GM23338 (cell line): ENCODE measurements at regions not wholly inside any gene's neighbourhood (a gene's known extent, or its start where the extent isn't known, plus 50 kb on each side); places are given as distances from the start of the nearest gene placed in this dataset.

Source experiments
- ATAC-seq: fragments of 200-7000 bp; cut with Tn5 transposase; 3 replicates; pipeline ENCODE4 v1.9.1; 2020
- DNase-seq: peaks from one replicate; pipeline ENCODE4 v3.0.0-alpha.2; 2015; ENCODE audit warnings: low spot score
- H2AFZ ChIP-seq: fragments of 200-600 bp; sonication (generic); 2 replicates; pipeline ENCODE4 v1.8.0; 2016; ENCODE audit warnings: antibody characterized with exemption, mild to moderate bottlenecking, moderate library complexity
- H3F3A ChIP-seq: fragments of 200-600 bp; sonication (generic); replicated peaks from 2 replicates; pipeline ENCODE4 v1.8.0; 2017; ENCODE audit warnings: antibody characterized with exemption, mixed run types, low read depth
- H3K27ac ChIP-seq: fragments of 200-600 bp; sonication (generic); 2 replicates; pipeline ENCODE4 v1.6.1; 2016; ENCODE audit warnings: low read depth
- H3K27me3 ChIP-seq: fragments of 200-600 bp; sonication (generic); 2 replicates; pipeline ENCODE4 v1.8.0; 2016; ENCODE audit warnings: mild to moderate bottlenecking, mixed run types, moderate library complexity; ENCODE audit not compliant: insufficient read depth
- H3K36me3 ChIP-seq: fragments of 200-600 bp; sonication (generic); 2 replicates; pipeline ENCODE4 v1.8.0; 2016; ENCODE audit warnings: mild to moderate bottlenecking; ENCODE audit not compliant: insufficient read depth
- H3K4me1 ChIP-seq: fragments of 200-600 bp; sonication (generic); 2 replicates; pipeline ENCODE4 v1.8.0; 2016; ENCODE audit warnings: mild to moderate bottlenecking, moderate library complexity; ENCODE audit not compliant: insufficient read depth
- H3K4me2 ChIP-seq: fragments of 200-600 bp; sonication (generic); 2 replicates; pipeline ENCODE4 v1.7.1; 2017; ENCODE audit warnings: mixed run types
- H3K4me3 ChIP-seq: fragments of 200-600 bp; sonication (generic); 2 replicates; pipeline ENCODE4 v1.6.1; 2016; ENCODE audit warnings: mixed run types
- H3K79me2 ChIP-seq: fragments of 200-600 bp; sonication (generic); replicated peaks from 2 replicates; pipeline ENCODE4 v1.8.0; 2017; ENCODE audit warnings: mild to moderate bottlenecking; ENCODE audit not compliant: insufficient read depth
- H3K9me2 ChIP-seq: fragments of 200-600 bp; sonication (generic); 2 replicates; pipeline ENCODE4 v1.8.0; 2017; ENCODE audit not compliant: insufficient read depth
- H4K20me1 ChIP-seq: fragments of 200-600 bp; sonication (generic); replicated peaks from 2 replicates; pipeline ENCODE4 v1.8.0; 2017; ENCODE audit warnings: mild to moderate bottlenecking; ENCODE audit not compliant: insufficient read depth
- H3K27ac Mint-ChIP-seq: 2 replicates; pipeline ENCODE4 v1.8.0; 2020; ENCODE audit warnings: inconsistent platforms, mild to moderate bottlenecking, moderate library complexity, mixed read lengths
- H3K27me3 Mint-ChIP-seq: 3 replicates; pipeline ENCODE4 v1.8.0; 2022; ENCODE audit warnings: low read depth, mild to moderate bottlenecking, moderate library complexity, mixed read lengths, inconsistent platforms; ENCODE audit not compliant: insufficient read depth, poor library complexity
- H3K36me3 Mint-ChIP-seq: 3 replicates; pipeline ENCODE4 v1.8.0; 2021; ENCODE audit warnings: low read depth, mild to moderate bottlenecking, inconsistent platforms, moderate library complexity, mixed read lengths
- H3K4me1 Mint-ChIP-seq: 3 replicates; pipeline ENCODE4 v1.8.0; 2020; ENCODE audit warnings: mild to moderate bottlenecking, inconsistent platforms, mixed read lengths
- H3K4me3 Mint-ChIP-seq: 3 replicates; pipeline ENCODE4 v1.8.0; 2021; ENCODE audit warnings: moderate library complexity, mild to moderate bottlenecking, inconsistent platforms, mixed read lengths
- H3K9me3 Mint-ChIP-seq: 3 replicates; pipeline ENCODE4 v1.8.0; 2020; ENCODE audit warnings: moderate library complexity, mild to moderate bottlenecking, inconsistent platforms, mixed read lengths
- CREB1 ChIP-seq: fragments of 250-450 bp; sonication (Bioruptor Pico); IDR thresholded peaks from 2 replicates; pipeline ENCODE4 v1.5.0; 2020; ENCODE audit warnings: low read depth, mild to moderate bottlenecking, moderate library complexity
- EZH2 ChIP-seq: fragments of 200-600 bp; sonication (generic); IDR thresholded peaks from one replicate; pipeline ENCODE4 v1.8.0; 2017; ENCODE audit warnings: antibody characterized with exemption, mild to moderate bottlenecking, low read depth; ENCODE audit not compliant: unreplicated experiment
- EZH2phosphoT487 ChIP-seq: fragments of 200-600 bp; sonication (generic); IDR thresholded peaks from one replicate; pipeline ENCODE4 v1.8.1; 2018; ENCODE audit warnings: antibody characterized with exemption; ENCODE audit not compliant: unreplicated experiment
- JUNB ChIP-seq: IDR thresholded peaks from one replicate; pipeline ENCODE4 v1.6.1; 2016; ENCODE audit warnings: antibody characterized with exemption; ENCODE audit not compliant: unreplicated experiment
- POLR2AphosphoS5 ChIP-seq: IDR thresholded peaks from 2 replicates; pipeline ENCODE4 v1.6.1; 2016; ENCODE audit warnings: antibody characterized with exemption, low read depth
- STAT1 ChIP-seq: IDR thresholded peaks from one replicate; pipeline ENCODE4 v1.6.1; 2016; ENCODE audit warnings: antibody characterized with exemption; ENCODE audit not compliant: unreplicated experiment
- ZNF114 ChIP-seq: fragments of 250-450 bp; sonication (Bioruptor Pico); IDR thresholded peaks from 2 replicates; pipeline ENCODE4 v1.5.0; 2020; ENCODE audit warnings: mild to moderate bottlenecking, moderate library complexity
- ZNF331 ChIP-seq: fragments of 250-450 bp; sonication (Bioruptor Pico); IDR thresholded peaks from 2 replicates; pipeline ENCODE4 v1.5.0; 2020; ENCODE audit warnings: low read depth, mild to moderate bottlenecking, moderate library complexity
- TF ChIP-seq, protein P1 (sequence below): fragments of 250-450 bp; sonication (Bioruptor Pico); IDR thresholded peaks from 2 replicates; pipeline ENCODE4 v1.5.0; 2020; ENCODE audit warnings: mild to moderate bottlenecking, moderate library complexity
- TF ChIP-seq, protein P2 (sequence below): IDR thresholded peaks from 2 replicates; pipeline ENCODE4 v1.6.1; 2016; ENCODE audit warnings: antibody characterized with exemption
- TF ChIP-seq, protein P3 (sequence below), 2 experiments: fragments of 200-600 bp in 1 of 2; sonication (generic) in 1 of 2; conservative IDR thresholded peaks; 2 replicates each; pipeline versions ENCODE4 v1.5.1 to v1.6.1; 2016 to 2017; ENCODE audit warnings: antibody characterized with exemption in 2 of 2, low read depth in 2 of 2, mild to moderate bottlenecking in 2 of 2, moderate library complexity in 1 of 2

DNA sequence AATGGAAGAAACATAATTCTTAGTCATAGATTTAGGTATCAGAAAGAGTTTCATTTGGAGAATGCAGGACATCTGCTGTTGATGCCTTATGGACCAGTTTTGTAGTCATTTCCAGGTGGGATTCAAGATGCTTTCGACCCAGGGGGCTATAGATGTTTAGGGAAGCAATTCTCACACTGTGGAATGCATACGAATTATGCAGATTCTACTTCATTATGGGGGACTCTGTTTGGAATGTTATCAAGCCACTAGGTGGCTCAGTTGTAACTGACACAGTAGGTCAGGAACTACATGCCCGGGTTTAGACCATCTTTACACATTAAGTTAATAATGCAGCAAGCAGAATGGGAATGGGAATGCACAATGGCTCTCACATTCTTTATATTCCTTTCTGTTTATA, 1359.8 kb downstream of the ZPLD1 start:
- no peaks in the 10 kb centered on the region for H3K79me2 ChIP-seq

DNA sequence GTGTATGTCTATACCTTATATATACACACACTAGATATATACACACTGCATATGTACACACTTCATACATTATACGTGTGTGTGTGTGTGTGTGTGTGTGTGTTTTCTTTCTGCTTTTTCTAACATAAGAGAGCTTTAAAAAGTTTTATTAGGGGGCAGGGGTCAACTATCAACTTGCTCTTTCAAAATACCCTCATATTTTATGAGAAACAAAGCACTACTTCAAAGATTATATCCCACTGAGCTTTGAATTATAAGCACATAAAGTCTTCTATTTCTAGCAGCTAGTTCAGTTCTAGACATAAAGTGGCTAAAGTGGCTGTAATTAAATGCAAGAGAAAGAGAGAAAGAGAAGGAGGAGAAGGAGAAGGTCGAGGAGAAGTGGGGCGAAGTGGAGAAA, 1361.3 kb downstream of the ZPLD1 start:
- H3K27ac Mint-ChIP-seq, result no peak overlapping the region
- Histone ChIP-seq H4K20me1 (no peaks in the 10 kb centered on the region), H3K79me2 (no peaks in the 10 kb centered on the region), H3K4me1 (peaks cover 12% of the 10 kb centered on the region; the same call in 1 of the 2 replicates), H3K27ac (no peak overlapping the region), H3K27me3 (no peaks in the 10 kb centered on the region), H3K4me2 (no peak overlapping the region), H3K36me3 (no peaks in the 10 kb centered on the region), H3K4me3 (no peak overlapping the region), H2AFZ (no peak overlapping the region), H3F3A (no peaks in the 10 kb centered on the region), H3K9me2 (no peaks in the 10 kb centered on the region)
- H3K4me3 Mint-ChIP-seq, result no peak overlapping the region
- no peaks in the 10 kb centered on the region for H3K9me3 Mint-ChIP-seq
- peaks cover 1% of the 10 kb centered on the region for H3K27me3 Mint-ChIP-seq
- peaks cover 9% of the 10 kb centered on the region for H3K4me1 Mint-ChIP-seq
- DNase-seq (no peak), ATAC-seq (no peak)
- H3K36me3 Mint-ChIP-seq, result no peaks in the 10 kb centered on the region
- no peak for TF ChIP-seq CREB1 (CRISPR knock-in tag)
- TF ChIP-seq ZNF114 (CRISPR knock-in tag), result no peak
- TF ChIP-seq POLR2AphosphoS5, result no peak
- TF ChIP-seq, protein P1, sequence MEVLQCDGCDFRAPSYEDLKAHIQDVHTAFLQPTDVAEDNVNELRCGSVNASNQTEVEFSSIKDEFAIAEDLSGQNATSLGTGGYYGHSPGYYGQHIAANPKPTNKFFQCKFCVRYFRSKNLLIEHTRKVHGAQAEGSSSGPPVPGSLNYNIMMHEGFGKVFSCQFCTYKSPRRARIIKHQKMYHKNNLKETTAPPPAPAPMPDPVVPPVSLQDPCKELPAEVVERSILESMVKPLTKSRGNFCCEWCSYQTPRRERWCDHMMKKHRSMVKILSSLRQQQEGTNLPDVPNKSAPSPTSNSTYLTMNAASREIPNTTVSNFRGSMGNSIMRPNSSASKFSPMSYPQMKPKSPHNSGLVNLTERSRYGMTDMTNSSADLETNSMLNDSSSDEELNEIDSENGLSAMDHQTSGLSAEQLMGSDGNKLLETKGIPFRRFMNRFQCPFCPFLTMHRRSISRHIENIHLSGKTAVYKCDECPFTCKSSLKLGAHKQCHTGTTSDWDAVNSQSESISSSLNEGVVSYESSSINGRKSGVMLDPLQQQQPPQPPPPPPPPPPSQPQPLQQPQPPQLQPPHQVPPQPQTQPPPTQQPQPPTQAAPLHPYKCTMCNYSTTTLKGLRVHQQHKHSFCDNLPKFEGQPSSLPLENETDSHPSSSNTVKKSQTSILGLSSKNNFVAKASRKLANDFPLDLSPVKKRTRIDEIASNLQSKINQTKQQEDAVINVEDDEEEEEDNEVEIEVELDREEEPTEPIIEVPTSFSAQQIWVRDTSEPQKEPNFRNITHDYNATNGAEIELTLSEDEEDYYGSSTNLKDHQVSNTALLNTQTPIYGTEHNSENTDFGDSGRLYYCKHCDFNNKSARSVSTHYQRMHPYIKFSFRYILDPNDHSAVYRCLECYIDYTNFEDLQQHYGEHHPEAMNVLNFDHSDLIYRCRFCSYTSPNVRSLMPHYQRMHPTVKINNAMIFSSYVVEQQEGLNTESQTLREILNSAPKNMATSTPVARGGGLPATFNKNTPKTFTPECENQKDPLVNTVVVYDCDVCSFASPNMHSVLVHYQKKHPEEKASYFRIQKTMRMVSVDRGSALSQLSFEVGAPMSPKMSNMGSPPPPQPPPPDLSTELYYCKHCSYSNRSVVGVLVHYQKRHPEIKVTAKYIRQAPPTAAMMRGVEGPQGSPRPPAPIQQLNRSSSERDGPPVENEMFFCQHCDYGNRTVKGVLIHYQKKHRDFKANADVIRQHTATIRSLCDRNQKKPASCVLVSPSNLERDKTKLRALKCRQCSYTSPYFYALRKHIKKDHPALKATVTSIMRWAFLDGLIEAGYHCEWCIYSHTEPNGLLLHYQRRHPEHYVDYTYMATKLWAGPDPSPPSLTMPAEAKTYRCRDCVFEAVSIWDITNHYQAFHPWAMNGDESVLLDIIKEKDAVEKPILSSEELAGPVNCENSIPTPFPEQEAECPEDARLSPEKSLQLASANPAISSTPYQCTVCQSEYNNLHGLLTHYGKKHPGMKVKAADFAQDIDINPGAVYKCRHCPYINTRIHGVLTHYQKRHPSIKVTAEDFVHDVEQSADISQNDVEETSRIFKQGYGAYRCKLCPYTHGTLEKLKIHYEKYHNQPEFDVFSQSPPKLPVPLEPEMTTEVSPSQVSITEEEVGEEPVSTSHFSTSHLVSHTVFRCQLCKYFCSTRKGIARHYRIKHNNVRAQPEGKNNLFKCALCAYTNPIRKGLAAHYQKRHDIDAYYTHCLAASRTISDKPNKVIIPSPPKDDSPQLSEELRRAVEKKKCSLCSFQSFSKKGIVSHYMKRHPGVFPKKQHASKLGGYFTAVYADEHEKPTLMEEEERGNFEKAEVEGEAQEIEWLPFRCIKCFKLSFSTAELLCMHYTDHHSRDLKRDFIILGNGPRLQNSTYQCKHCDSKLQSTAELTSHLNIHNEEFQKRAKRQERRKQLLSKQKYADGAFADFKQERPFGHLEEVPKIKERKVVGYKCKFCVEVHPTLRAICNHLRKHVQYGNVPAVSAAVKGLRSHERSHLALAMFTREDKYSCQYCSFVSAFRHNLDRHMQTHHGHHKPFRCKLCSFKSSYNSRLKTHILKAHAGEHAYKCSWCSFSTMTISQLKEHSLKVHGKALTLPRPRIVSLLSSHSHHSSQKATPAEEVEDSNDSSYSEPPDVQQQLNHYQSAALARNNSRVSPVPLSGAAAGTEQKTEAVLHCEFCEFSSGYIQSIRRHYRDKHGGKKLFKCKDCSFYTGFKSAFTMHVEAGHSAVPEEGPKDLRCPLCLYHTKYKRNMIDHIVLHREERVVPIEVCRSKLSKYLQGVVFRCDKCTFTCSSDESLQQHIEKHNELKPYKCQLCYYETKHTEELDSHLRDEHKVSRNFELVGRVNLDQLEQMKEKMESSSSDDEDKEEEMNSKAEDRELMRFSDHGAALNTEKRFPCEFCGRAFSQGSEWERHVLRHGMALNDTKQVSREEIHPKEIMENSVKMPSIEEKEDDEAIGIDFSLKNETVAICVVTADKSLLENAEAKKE (CRISPR knock-in tag), result no peak
- TF ChIP-seq, protein P2, sequence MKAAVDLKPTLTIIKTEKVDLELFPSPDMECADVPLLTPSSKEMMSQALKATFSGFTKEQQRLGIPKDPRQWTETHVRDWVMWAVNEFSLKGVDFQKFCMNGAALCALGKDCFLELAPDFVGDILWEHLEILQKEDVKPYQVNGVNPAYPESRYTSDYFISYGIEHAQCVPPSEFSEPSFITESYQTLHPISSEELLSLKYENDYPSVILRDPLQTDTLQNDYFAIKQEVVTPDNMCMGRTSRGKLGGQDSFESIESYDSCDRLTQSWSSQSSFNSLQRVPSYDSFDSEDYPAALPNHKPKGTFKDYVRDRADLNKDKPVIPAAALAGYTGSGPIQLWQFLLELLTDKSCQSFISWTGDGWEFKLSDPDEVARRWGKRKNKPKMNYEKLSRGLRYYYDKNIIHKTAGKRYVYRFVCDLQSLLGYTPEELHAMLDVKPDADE, result no peak
- no peak for TF ChIP-seq EZH2
- no peak for TF ChIP-seq STAT1
- no peak for TF ChIP-seq EZH2phosphoT487
- no peak for TF ChIP-seq ZNF331 (CRISPR knock-in tag)

More for the DNA sequence above, 1359.8 kb downstream of the ZPLD1 start:
- Mint-ChIP-seq H3K4me3 (no peak overlapping the region), H3K27me3 (peaks cover 1% of the 10 kb centered on the region), H3K9me3 (no peaks in the 10 kb centered on the region), H3K36me3 (no peaks in the 10 kb centered on the region), H3K27ac (no peak overlapping the region), H3K4me1 (peaks cover 9% of the 10 kb centered on the region)
- Histone ChIP-seq H4K20me1 (no peaks in the 10 kb centered on the region), H3K27me3 (no peaks in the 10 kb centered on the region), H2AFZ (no peak overlapping the region), H3K4me1 (peaks cover 12% of the 10 kb centered on the region; the same call in 1 of the 2 replicates), H3K4me2 (no peak overlapping the region), H3K4me3 (no peak overlapping the region), H3K9me2 (no peaks in the 10 kb centered on the region), H3K27ac (no peak overlapping the region), H3K36me3 (no peaks in the 10 kb centered on the region), H3F3A (no peaks in the 10 kb centered on the region)
- DNase-seq, result peak; percentile 71
- no peak for TF ChIP-seq JUNB
- TF ChIP-seq, protein P3, sequence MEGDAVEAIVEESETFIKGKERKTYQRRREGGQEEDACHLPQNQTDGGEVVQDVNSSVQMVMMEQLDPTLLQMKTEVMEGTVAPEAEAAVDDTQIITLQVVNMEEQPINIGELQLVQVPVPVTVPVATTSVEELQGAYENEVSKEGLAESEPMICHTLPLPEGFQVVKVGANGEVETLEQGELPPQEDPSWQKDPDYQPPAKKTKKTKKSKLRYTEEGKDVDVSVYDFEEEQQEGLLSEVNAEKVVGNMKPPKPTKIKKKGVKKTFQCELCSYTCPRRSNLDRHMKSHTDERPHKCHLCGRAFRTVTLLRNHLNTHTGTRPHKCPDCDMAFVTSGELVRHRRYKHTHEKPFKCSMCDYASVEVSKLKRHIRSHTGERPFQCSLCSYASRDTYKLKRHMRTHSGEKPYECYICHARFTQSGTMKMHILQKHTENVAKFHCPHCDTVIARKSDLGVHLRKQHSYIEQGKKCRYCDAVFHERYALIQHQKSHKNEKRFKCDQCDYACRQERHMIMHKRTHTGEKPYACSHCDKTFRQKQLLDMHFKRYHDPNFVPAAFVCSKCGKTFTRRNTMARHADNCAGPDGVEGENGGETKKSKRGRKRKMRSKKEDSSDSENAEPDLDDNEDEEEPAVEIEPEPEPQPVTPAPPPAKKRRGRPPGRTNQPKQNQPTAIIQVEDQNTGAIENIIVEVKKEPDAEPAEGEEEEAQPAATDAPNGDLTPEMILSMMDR (conservative IDR thresholded peaks at IDR 0.05; ENCODE audit: low read depth in 2 of 2), result peak; percentile 58 to 69
- peak; percentile 93 for ATAC-seq
